ENCODE measurements at regions not wholly inside any gene's neighbourhood (a gene's known extent, or its start where the extent isn't known, plus 50 kb on each side); places are given as distances from the start of the nearest gene placed in this dataset.

- TF ChIP-seq CTCF (conservative IDR thresholded peaks at IDR 0.05 in 1 of 2, IDR thresholded peaks at IDR 0.05 in 1 of 2; ENCODE audit: low read depth in 1 of 2, low read length in 2 of 2) = no peak
- TF ChIP-seq EZH2 (IDR thresholded peaks at IDR 0.05; ENCODE audit: low read length, missing control alignments) = no peak
Measured at GRCh38 chr14:25698111-25698510, 648.2 kb upstream of the STXBP6 start.

Measured in fibroblast of lung (primary cell).